Keratinocyte (primary cell): ENCODE measurements at regions not wholly inside any gene's neighbourhood (a gene's known extent, or its start where the extent isn't known, plus 50 kb on each side); places are given as distances from the start of the nearest gene placed in this dataset.

ENCODE experiments used
- DNase-seq: peaks from one replicate; pipeline ENCODE4 v3.0.0-alpha.2; 2011; ENCODE audit warnings: low read depth, missing footprints, low spot score
- FAIRE-seq: peaks from 2 replicates; lab custom pipeline; 2011; peaks lifted over from hg19 to GRCh38; lab: Jason Lieb, UNC
- H2AFZ ChIP-seq: 2 replicates; pipeline ENCODE4 v1.6.0; 2012; ENCODE audit warnings: low read length, control low read depth, inconsistent platforms; ENCODE audit not compliant: control insufficient read depth
- H3K27ac ChIP-seq: 2 replicates; pipeline ENCODE4 v1.5.1; 2011; ENCODE audit warnings: low read length; ENCODE audit not compliant: control insufficient read depth, insufficient read depth
- H3K27me3 ChIP-seq: 3 replicates; pipeline ENCODE4 v1.6.0; 2011; ENCODE audit warnings: low read length; ENCODE audit not compliant: control insufficient read depth, insufficient read depth; ENCODE audit errors: extremely low read depth
- H3K36me3 ChIP-seq, 2 experiments: 2 replicates in 1 of 2; 3 replicates in 1 of 2; pipeline ENCODE4 v1.5.1; 2011; ENCODE audit warnings: low read length in 2 of 2, mild to moderate bottlenecking in 1 of 2; ENCODE audit not compliant: control insufficient read depth in 2 of 2, insufficient read depth in 2 of 2; ENCODE audit errors: extremely low read depth in 1 of 2
- H3K4me1 ChIP-seq: 3 replicates; pipeline ENCODE4 v1.5.1; 2011; ENCODE audit warnings: low read length; ENCODE audit not compliant: control insufficient read depth, insufficient read depth; ENCODE audit errors: extremely low read depth
- H3K4me2 ChIP-seq: 3 replicates; pipeline ENCODE4 v1.6.0; 2011; ENCODE audit warnings: low read depth, low read length; ENCODE audit not compliant: control insufficient read depth, insufficient read depth; ENCODE audit errors: extremely low read depth
- H3K4me3 ChIP-seq, 3 experiments: fragments of 200-600 bp in 1 of 3; sonication (generic) in 1 of 3; 2 replicates in 2 of 3; 3 replicates in 1 of 3; pipeline ENCODE4 v1.5.1; 2011 to 2016; ENCODE audit warnings: low read length in 3 of 3, mild to moderate bottlenecking in 3 of 3, control low read depth in 2 of 3, inconsistent platforms in 1 of 3, low read depth in 1 of 3, mixed read lengths in 1 of 3, mixed run types in 1 of 3, moderate library complexity in 1 of 3; ENCODE audit not compliant: control insufficient read depth in 2 of 3, insufficient read depth in 2 of 3; ENCODE audit errors: extremely low read depth in 1 of 3
- H3K79me2 ChIP-seq: 2 replicates; pipeline ENCODE4 v1.6.0; 2012; ENCODE audit warnings: low read length; ENCODE audit not compliant: control insufficient read depth, insufficient read depth
- H3K9ac ChIP-seq: 3 replicates; pipeline ENCODE4 v1.6.0; 2011; ENCODE audit warnings: low read length; ENCODE audit not compliant: control insufficient read depth, insufficient read depth; ENCODE audit errors: extremely low read depth
- H3K9me1 ChIP-seq: 3 replicates; pipeline ENCODE4 v1.6.0; 2011; ENCODE audit warnings: low read length; ENCODE audit not compliant: control insufficient read depth, insufficient read depth; ENCODE audit errors: extremely low read depth
- H3K9me3 ChIP-seq: 2 replicates; pipeline ENCODE4 v1.5.1; 2012; ENCODE audit warnings: low read depth, low read length; ENCODE audit not compliant: control insufficient read depth
- H4K20me1 ChIP-seq: 3 replicates; pipeline ENCODE4 v1.6.0; 2011; ENCODE audit warnings: low read length; ENCODE audit not compliant: control insufficient read depth, insufficient read depth; ENCODE audit errors: extremely low read depth
- EZH2 ChIP-seq: IDR thresholded peaks from one replicate; pipeline ENCODE4 v1.6.1; 2012; ENCODE audit warnings: inconsistent platforms, mild to moderate bottlenecking, low read length, moderate library complexity
- dilution Hi-C: fragments of 300-500 bp; cut with MboI; formaldehyde crosslinking; loops from one replicate; pipeline ENCODE4 v1.7.0; 2020; ENCODE audit warnings: low sequenced_read_pairs; ENCODE audit not compliant: extremely low pct_ligation_motif_present
- TF ChIP-seq, protein P1 (sequence below), 3 experiments: IDR thresholded peaks in 1 of 3; conservative IDR thresholded peaks in 1 of 3; optimal IDR thresholded peaks in 1 of 3; 2 replicates in 2 of 3; 3 replicates in 1 of 3; pipeline versions ENCODE3 to v1.5.1; 2011; ENCODE audit warnings: low read length in 3 of 3, mild to moderate bottlenecking in 3 of 3, moderate library complexity in 2 of 3, control low read depth in 1 of 3, inconsistent platforms in 1 of 3; ENCODE audit not compliant: insufficient read depth in 2 of 3; ENCODE audit errors: extremely low read depth in 1 of 3

DNA sequence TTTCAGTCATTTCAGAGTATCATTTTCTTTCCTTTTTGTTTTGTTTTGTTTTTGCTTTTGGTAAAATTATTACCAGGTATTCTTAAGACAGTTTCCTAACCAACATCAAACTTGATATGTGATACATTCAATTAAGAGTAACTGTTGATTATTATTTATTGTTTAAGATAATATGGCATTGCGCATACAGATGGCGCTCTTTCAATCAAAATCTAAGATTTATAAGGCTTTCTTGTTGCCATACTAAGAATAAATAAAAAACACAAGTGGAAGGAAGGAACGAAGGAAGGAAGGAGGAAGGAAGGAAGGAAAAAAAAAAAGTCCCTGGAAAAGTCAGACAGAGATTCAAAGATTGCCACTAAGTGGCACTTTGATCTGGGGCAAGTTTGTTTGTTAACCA is 1308.7 kb upstream of the FAM98A start:
- Histone ChIP-seq H3K9ac (no peak overlapping the region), H3K27me3 (no peaks in the 10 kb centered on the region), H3K4me1 (no peaks in the 10 kb centered on the region), H3K36me3 (no peaks in the 10 kb centered on the region), H3K9me1 (no peaks in the 10 kb centered on the region), H3K27ac (no peak overlapping the region), H2AFZ (no peak overlapping the region), H3K4me3 (no peak overlapping the region), H4K20me1 (no peaks in the 10 kb centered on the region), H3K79me2 (no peaks in the 10 kb centered on the region), H3K9me3 (no peaks in the 10 kb centered on the region), H3K4me2 (no peak overlapping the region)
- dilution Hi-C loops = no loop called here
- no peak for DNase-seq
- FAIRE-seq = no peak
- TF ChIP-seq, protein P1, sequence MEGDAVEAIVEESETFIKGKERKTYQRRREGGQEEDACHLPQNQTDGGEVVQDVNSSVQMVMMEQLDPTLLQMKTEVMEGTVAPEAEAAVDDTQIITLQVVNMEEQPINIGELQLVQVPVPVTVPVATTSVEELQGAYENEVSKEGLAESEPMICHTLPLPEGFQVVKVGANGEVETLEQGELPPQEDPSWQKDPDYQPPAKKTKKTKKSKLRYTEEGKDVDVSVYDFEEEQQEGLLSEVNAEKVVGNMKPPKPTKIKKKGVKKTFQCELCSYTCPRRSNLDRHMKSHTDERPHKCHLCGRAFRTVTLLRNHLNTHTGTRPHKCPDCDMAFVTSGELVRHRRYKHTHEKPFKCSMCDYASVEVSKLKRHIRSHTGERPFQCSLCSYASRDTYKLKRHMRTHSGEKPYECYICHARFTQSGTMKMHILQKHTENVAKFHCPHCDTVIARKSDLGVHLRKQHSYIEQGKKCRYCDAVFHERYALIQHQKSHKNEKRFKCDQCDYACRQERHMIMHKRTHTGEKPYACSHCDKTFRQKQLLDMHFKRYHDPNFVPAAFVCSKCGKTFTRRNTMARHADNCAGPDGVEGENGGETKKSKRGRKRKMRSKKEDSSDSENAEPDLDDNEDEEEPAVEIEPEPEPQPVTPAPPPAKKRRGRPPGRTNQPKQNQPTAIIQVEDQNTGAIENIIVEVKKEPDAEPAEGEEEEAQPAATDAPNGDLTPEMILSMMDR (optimal IDR thresholded peaks at IDR 0.05 in 1 of 3, IDR thresholded peaks at IDR 0.05 in 1 of 3, conservative IDR thresholded peaks at IDR 0.05 in 1 of 3; ENCODE audit: extremely low read depth in 1 of 3, insufficient read depth in 2 of 3, low read length in 3 of 3) = peak in 1 of 3 experiments; percentile 4
- TF ChIP-seq EZH2 = no peak

DNA sequence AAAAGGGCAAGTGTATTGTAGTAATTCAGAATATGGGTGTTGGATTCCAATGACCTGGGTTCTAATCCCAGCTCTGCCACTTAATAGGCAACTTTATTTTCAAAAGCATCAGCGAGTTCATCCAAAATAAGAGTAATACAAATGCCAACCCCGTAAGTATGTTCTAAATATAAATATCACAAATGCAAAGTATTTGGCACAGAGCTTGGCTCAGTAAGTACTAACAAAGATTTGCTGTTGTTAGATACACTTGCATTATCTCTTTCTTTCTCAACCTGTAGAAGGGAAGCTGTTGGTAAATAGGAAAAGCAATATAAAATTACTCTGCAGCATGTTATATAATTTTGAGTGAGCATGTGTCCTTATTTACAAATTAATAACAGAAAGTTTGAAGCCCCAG is 1302.6 kb upstream of the FAM98A start:
- Histone ChIP-seq H3K4me2 (no peak overlapping the region), H3K4me3 (no peak overlapping the region), H3K79me2 (no peaks in the 10 kb centered on the region), H3K27ac (no peak overlapping the region), H3K27me3 (no peaks in the 10 kb centered on the region), H2AFZ (no peak overlapping the region), H3K9ac (no peak overlapping the region), H3K36me3 (no peaks in the 10 kb centered on the region), H3K9me1 (no peaks in the 10 kb centered on the region), H4K20me1 (no peaks in the 10 kb centered on the region), H3K9me3 (no peaks in the 10 kb centered on the region), H3K4me1 (no peaks in the 10 kb centered on the region)
- dilution Hi-C loops = no loop called here
- TF ChIP-seq EZH2 = no peak
- TF ChIP-seq, protein P1 (optimal IDR thresholded peaks at IDR 0.05 in 1 of 3, IDR thresholded peaks at IDR 0.05 in 1 of 3, conservative IDR thresholded peaks at IDR 0.05 in 1 of 3; ENCODE audit: extremely low read depth in 1 of 3, insufficient read depth in 2 of 3, low read length in 3 of 3) = no peak
- DNase-seq = no peak
- FAIRE-seq = no peak
